HFF-Myc (cell line): ENCODE measurements at regions not wholly inside any gene's neighbourhood (a gene's known extent, or its start where the extent isn't known, plus 50 kb on each side); places are given as distances from the start of the nearest gene placed in this dataset.

ENCODE experiments used
- DNase-seq: peaks from one replicate; pipeline ENCODE4 v3.0.0-alpha.2; 2011; ENCODE audit warnings: low read depth; ENCODE audit errors: extremely low read depth
- H3K4me3 ChIP-seq: replicated peaks from 2 replicates; pipeline ENCODE4 v1.5.1; 2011; ENCODE audit warnings: low read depth, mild to moderate bottlenecking, control low read depth, low read length
- TF ChIP-seq, protein P1 (sequence below): IDR thresholded peaks from 2 replicates; pipeline ENCODE4 v1.5.1; 2012; ENCODE audit warnings: mild to moderate bottlenecking, low read depth, low read length, control low read depth; ENCODE audit errors: missing control alignments

DNA sequence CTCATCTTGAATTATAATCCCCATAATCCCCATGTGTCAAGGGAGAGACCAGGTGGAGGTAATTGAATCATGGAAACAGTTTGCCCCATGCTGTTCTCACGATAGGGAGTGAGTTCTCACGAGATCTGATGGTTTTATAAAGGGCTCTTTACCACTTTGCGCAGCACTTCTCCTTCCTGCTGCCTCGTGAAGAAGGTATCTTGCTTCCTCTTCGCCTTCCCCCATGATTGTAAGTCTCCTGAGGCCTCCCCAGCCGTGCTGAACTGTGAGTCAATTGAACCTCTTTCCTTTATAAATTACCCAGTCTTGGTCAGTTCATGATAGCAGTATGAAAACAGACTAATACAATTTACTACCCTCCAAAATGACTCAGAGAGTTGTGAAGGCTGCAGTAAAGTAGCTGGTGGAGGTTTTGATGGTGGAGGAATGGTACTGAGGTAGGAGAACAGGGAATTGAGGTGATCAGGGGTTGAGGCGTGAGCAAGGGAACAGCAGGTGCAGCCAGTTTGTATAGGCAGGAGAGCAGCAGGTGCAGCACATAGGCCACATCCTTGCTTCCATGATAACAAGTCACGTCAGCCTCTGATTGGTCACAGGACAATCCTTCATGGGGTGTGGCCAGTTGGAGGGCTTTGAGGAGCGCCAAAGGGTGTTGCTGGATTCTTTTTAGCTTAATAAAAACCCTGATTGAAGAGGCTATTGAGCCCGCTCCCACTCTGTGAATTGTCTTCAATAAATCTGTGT is 150.0 kb downstream of the CDC5L start:
- H3K4me3 ChIP-seq: no peak overlapping the region
- TF ChIP-seq, protein P1, sequence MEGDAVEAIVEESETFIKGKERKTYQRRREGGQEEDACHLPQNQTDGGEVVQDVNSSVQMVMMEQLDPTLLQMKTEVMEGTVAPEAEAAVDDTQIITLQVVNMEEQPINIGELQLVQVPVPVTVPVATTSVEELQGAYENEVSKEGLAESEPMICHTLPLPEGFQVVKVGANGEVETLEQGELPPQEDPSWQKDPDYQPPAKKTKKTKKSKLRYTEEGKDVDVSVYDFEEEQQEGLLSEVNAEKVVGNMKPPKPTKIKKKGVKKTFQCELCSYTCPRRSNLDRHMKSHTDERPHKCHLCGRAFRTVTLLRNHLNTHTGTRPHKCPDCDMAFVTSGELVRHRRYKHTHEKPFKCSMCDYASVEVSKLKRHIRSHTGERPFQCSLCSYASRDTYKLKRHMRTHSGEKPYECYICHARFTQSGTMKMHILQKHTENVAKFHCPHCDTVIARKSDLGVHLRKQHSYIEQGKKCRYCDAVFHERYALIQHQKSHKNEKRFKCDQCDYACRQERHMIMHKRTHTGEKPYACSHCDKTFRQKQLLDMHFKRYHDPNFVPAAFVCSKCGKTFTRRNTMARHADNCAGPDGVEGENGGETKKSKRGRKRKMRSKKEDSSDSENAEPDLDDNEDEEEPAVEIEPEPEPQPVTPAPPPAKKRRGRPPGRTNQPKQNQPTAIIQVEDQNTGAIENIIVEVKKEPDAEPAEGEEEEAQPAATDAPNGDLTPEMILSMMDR: no peak
- DNase-seq: no peak

- H3K4me3 ChIP-seq: no peak overlapping the region
- no peak for DNase-seq
- TF ChIP-seq, protein P1: no peak
Measured at GRCh38 chr6:44538131-44538806, 150.8 kb downstream of the CDC5L start.

DNA sequence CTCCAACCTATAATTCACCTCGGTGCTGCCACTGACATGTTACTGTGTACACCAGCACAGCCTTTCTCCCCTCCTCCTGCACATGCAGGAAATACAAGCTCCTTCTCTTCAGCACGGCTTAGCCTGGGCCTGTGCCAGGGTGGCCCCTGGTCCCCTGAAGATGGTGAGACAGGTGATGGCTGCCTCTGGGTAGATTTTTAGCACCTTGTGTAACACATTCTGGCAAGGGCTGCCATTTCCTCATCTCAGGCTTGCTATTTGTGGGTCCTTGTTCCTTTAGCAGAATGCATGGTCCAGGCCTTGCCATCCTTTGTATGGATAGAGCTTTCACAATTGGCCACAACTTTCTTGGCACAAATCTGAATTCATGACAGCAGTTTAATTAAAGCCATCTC is 151.3 kb downstream of the CDC5L start:
- DNase-seq: no peak
- no peak overlapping the region for H3K4me3 ChIP-seq
- TF ChIP-seq, protein P1: no peak

DNA sequence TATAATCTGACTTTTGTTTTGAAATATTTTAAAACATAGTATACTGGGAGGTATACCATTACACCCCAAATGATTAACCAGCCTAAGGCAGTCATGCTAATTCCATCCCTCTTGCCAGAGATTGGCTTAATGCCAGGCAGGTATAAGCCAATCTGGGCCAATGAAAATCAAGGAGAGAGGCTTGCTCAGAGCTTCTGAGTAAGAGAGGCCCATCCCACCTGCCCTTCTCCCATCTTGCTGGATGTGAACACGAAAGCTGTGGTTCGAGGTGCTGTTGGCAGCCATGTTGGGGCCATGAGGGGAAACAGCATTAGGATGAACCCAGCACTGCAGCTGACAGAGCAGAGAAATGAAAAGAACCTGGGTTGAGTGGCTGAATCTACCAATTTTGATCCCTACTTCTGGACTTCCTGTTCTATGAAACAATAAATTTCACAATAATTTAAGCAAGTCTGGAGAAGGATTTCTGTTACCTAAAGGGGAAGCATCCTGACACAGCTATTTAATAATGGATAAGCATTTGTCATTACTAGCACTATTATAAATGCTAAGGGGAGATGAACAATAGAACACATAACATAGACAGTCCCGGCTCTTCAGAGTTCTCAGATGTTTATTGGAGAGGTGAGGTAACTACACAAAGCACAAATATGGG is 152.3 kb downstream of the CDC5L start:
- H3K4me3 ChIP-seq: no peak overlapping the region
- TF ChIP-seq, protein P1: no peak
- DNase-seq: no peak

DNA sequence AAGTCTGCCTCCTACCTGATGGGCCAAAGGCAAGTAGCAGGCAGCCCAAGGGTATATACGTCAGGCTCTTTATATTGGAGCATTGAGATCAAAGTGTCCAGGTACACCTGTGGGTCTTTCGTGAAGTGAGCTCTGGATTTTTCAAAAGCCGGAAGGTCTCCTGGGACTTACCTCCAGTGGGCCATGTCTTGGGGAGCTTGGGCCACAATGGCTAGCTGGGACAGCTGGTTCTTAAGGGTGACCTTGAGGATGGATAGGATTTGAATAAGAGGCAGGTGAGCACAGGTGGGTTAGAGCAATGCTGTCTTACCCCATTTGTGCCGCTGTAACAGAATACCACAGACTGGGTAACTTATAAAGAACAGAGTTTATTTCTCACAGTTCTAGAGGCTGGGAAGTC is 153.4 kb downstream of the CDC5L start:
- H3K4me3 ChIP-seq: no peak overlapping the region
- TF ChIP-seq, protein P1: no peak
- no peak for DNase-seq

- TF ChIP-seq, protein P1: no peak
- no peak for DNase-seq
- H3K4me3 ChIP-seq: no peak overlapping the region
Measured at GRCh38 chr6:44542401-44543116, 155.1 kb downstream of the CDC5L start.
